IMR-90 (cell line): ENCODE measurements at regions not wholly inside any gene's neighbourhood (a gene's known extent, or its start where the extent isn't known, plus 50 kb on each side); places are given as distances from the start of the nearest gene placed in this dataset.

Source experiments
- ATAC-seq: fragments of 200-7000 bp; cut with Tn5 transposase; 2 replicates; pipeline ENCODE4 v1.9.1; 2020; ENCODE audit warnings: low read depth, mild to moderate bottlenecking, moderate library complexity
- BruUV-seq: library from RNA; stranded (reverse); fragments of 400-500 nt; replicated peaks from 2 replicates; lab custom pipeline; 2021; lab: Mats Ljungman, UMichigan
- CTCF ChIA-PET: fragments of 300-600 bp; formaldehyde crosslinking; extraction: SDS; loops from one replicate; lab custom pipeline; 2021; ENCODE audit warnings: antibody characterized with exemption; lab: Yijun Ruan, JAX
- POLR2A ChIA-PET: fragments of 300-600 bp; sonication (Branson Sonifier 250); formaldehyde crosslinking; loops from one replicate; lab custom pipeline; 2022; ENCODE audit warnings: antibody characterized with exemption; ENCODE audit not compliant: unreplicated experiment; lab: Charles Lee
- DNase-seq: peaks from one replicate; pipeline ENCODE4 v3.0.0; 2013
- H2AFZ ChIP-seq: replicated peaks from 2 replicates; pipeline ENCODE3; 2013; ENCODE audit warnings: low read length, mild to moderate bottlenecking; ENCODE audit not compliant: poor library complexity
- H2AK5ac ChIP-seq: 2 replicates; pipeline ENCODE4 v1.6.1; 2013; ENCODE audit warnings: low read depth, low read length, inconsistent platforms
- H2AK9ac ChIP-seq: replicated peaks from 2 replicates; pipeline ENCODE3; 2013; ENCODE audit warnings: mild to moderate bottlenecking, low read depth, low read length, moderate library complexity; ENCODE audit not compliant: poor library complexity
- H2BK120ac ChIP-seq: 2 replicates; pipeline ENCODE4 v1.6.1; 2013; ENCODE audit warnings: low read depth, low read length, inconsistent platforms
- H2BK15ac ChIP-seq: 3 replicates; pipeline ENCODE4 v1.6.1; 2013; ENCODE audit warnings: low read depth, low read length, inconsistent platforms
- H2BK20ac ChIP-seq: 2 replicates; pipeline ENCODE4 v1.6.1; 2013; ENCODE audit warnings: low read depth, mild to moderate bottlenecking, inconsistent platforms, low read length, moderate library complexity
- H2BK5ac ChIP-seq: 2 replicates; pipeline ENCODE4 v1.6.1; 2013; ENCODE audit warnings: mild to moderate bottlenecking, low read depth, low read length, inconsistent platforms; ENCODE audit not compliant: poor library complexity, severe bottlenecking
- H3K14ac ChIP-seq: replicated peaks from 2 replicates; pipeline ENCODE4 v1.6.1; 2013; ENCODE audit warnings: low read depth, low read length, inconsistent platforms
- H3K18ac ChIP-seq: 2 replicates; pipeline ENCODE4 v1.6.1; 2013; ENCODE audit warnings: low read depth, low read length, control low read depth
- H3K23ac ChIP-seq: 2 replicates; pipeline ENCODE4 v1.6.1; 2013; ENCODE audit warnings: low read depth, low read length, inconsistent platforms
- H3K27ac ChIP-seq: 2 replicates; pipeline ENCODE4 v1.5.1; 2013; ENCODE audit warnings: mild to moderate bottlenecking, control low read depth, low read length; ENCODE audit not compliant: insufficient read depth
- H3K27me3 ChIP-seq: 2 replicates; pipeline ENCODE4 v1.6.1; 2013; ENCODE audit warnings: low read length; ENCODE audit not compliant: control insufficient read depth, insufficient read depth
- H3K36me3 ChIP-seq: 2 replicates; pipeline ENCODE4 v1.6.1; 2013; ENCODE audit warnings: low read length, mixed read lengths; ENCODE audit not compliant: control insufficient read depth, insufficient read depth
- H3K4ac ChIP-seq: 2 replicates; pipeline ENCODE4 v1.6.1; 2013; ENCODE audit warnings: low read depth, low read length, inconsistent platforms
- H3K4me1 ChIP-seq: 2 replicates; pipeline ENCODE4 v1.6.1; 2013; ENCODE audit warnings: low read length, mixed read lengths; ENCODE audit not compliant: control insufficient read depth, insufficient read depth
- H3K4me2 ChIP-seq: 2 replicates; pipeline ENCODE4 v1.6.1; 2013; ENCODE audit warnings: low read depth, mild to moderate bottlenecking, control low read depth, low read length, moderate library complexity
- H3K4me3 ChIP-seq: 2 replicates; pipeline ENCODE4 v1.5.1; 2013; ENCODE audit warnings: low read depth, mild to moderate bottlenecking, control low read depth, low read length, moderate library complexity; ENCODE audit not compliant: insufficient read depth
- H3K56ac ChIP-seq: 2 replicates; pipeline ENCODE4 v1.6.1; 2013; ENCODE audit warnings: low read length, inconsistent platforms; ENCODE audit not compliant: insufficient read depth; ENCODE audit errors: extremely low read depth
- H3K79me1 ChIP-seq, 2 experiments: 2 replicates each; pipeline ENCODE4 v1.6.1; 2013; ENCODE audit warnings: low read length in 2 of 2, inconsistent platforms in 1 of 2, low read depth in 1 of 2
- H3K9ac ChIP-seq: 2 replicates; pipeline ENCODE4 v1.6.1; 2013; ENCODE audit warnings: low read depth, low read length, control low read depth
- H3K9me1 ChIP-seq: 2 replicates; pipeline ENCODE4 v1.6.1; 2013; ENCODE audit warnings: low read length, inconsistent platforms; ENCODE audit not compliant: insufficient read depth
- H3K9me3 ChIP-seq: 2 replicates; pipeline ENCODE4 v1.6.1; 2013; ENCODE audit warnings: low read length; ENCODE audit not compliant: control insufficient read depth, insufficient read depth
- H4K20me1 ChIP-seq: 2 replicates; pipeline ENCODE4 v1.6.1; 2013; ENCODE audit warnings: low read length, inconsistent platforms; ENCODE audit not compliant: insufficient read depth
- H4K5ac ChIP-seq: 2 replicates; pipeline ENCODE4 v1.6.1; 2013; ENCODE audit warnings: mild to moderate bottlenecking, low read depth, low read length, control low read depth
- H4K8ac ChIP-seq, 2 experiments: 2 replicates each; pipeline ENCODE4 v1.6.1; 2013; ENCODE audit warnings: low read depth in 2 of 2, low read length in 2 of 2, control low read depth in 1 of 2, inconsistent platforms in 1 of 2
- H4K91ac ChIP-seq: 2 replicates; pipeline ENCODE4 v1.6.1; 2013; ENCODE audit warnings: low read depth, low read length, inconsistent platforms; ENCODE audit not compliant: insufficient read depth
- RCOR1 ChIP-seq: IDR thresholded peaks from 2 replicates; pipeline ENCODE4 v1.6.1; 2012; ENCODE audit warnings: mild to moderate bottlenecking, low read length, improper control_type of control experiment; ENCODE audit not compliant: insufficient replicate concordance
- WGBS, 2 experiments: methylation state at CpG; one replicate each; pipeline versions ENCODE4 v1.1.5 to v1.1.7; 2013; ENCODE audit warnings: missing lambda C conversion rate in 2 of 2; ENCODE audit not compliant: insufficient read length in 1 of 2; ENCODE audit errors: extremely low coverage in 2 of 2; 5-methylcytosine and 5-hydroxymethylcytosine counted together
- dilution Hi-C: fragments of 300-500 bp; cut with HindIII; formaldehyde crosslinking; loops from one replicate; pipeline ENCODE4 v1.14.3; 2018; ENCODE audit warnings: low sequenced_read_pairs; ENCODE audit not compliant: unreplicated experiment
- in situ Hi-C: fragments of 300-500 bp; cut with MboI; formaldehyde crosslinking; loops from 3 replicates; pipeline ENCODE4 v1.14.3; 2019; ENCODE audit warnings: low sequenced_read_pairs, inconsistent platforms, mixed read lengths
- intact Hi-C: fragments of 100-400 bp; cut with micrococcal nuclease; formaldehyde crosslinking; loops from 2 replicates; pipeline ENCODE4 v1.10.0; 2022

DNA sequence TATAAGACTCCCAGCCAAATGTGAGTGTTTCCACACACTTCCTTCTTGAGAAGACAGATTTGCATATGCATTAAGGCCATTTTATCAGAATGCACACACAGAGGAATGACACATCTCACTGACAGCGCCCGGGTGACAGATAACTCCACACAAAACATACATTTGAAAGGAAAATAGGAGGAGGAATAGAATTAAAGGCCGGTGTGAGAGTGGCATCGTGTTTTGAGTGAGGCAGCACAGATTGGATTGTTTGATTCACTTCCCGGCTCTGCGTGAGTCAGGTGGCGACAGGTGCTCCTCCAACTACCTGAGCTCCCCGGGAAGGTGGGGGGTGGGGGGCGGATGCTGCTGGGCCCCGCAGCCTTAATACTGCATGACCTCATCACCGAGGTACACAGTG, 429.0 kb downstream of the TSHZ3 start:
- H3K79me1 ChIP-seq = no peaks in the 10 kb centered on the region
- H3K18ac ChIP-seq = no peak overlapping the region
- dilution Hi-C loops = no loop called here
- no peak overlapping the region for H2BK120ac ChIP-seq
- no peak overlapping the region for H2AK9ac ChIP-seq
- H3K56ac ChIP-seq = no peak overlapping the region
- no peak overlapping the region for H3K27ac ChIP-seq
- H4K91ac ChIP-seq = no peak overlapping the region
- no peaks in the 10 kb centered on the region for H3K9me1 ChIP-seq
- H4K8ac ChIP-seq = no peak overlapping the region
- POLR2A ChIA-PET = no interaction called here
- no peak overlapping the region for H2BK5ac ChIP-seq
- no peak overlapping the region for H3K4me2 ChIP-seq
- no peak overlapping the region for H3K4me3 ChIP-seq
- ATAC-seq (no peak), DNase-seq (no peak)
- intact Hi-C loops = no loop called here
- in situ Hi-C loops = no loop called here
- no peak overlapping the region for H2AFZ ChIP-seq
- WGBS, 2 experiments = no CpG with 5 or more reads among the region's 11 CpGs
- no peak overlapping the region for H3K14ac ChIP-seq
- no peak for TF ChIP-seq RCOR1
- no peaks in the 10 kb centered on the region for H3K9me3 ChIP-seq
- H3K4ac ChIP-seq = no peak overlapping the region
- H4K20me1 ChIP-seq = no peaks in the 10 kb centered on the region
- no peak overlapping the region for H2BK15ac ChIP-seq
- no peak overlapping the region for H3K23ac ChIP-seq
- CTCF ChIA-PET = interaction anchor here (0.6 kb wide), 1 partner anchor 9 kb away, joined by 3 read pairs; no protein-coding TSS in a partner anchor
- H2BK20ac ChIP-seq = no peak overlapping the region
- H4K5ac ChIP-seq = no peak overlapping the region
- no peaks in the 10 kb centered on the region for H3K27me3 ChIP-seq
- no peak overlapping the region for H2AK5ac ChIP-seq
- H3K4me1 ChIP-seq = no peaks in the 10 kb centered on the region
- H3K9ac ChIP-seq = no peak overlapping the region
- no peaks in the 10 kb centered on the region for H3K36me3 ChIP-seq
- no TSS peak for BruUV-seq
